ENCODE measurements at regions not wholly inside any gene's neighbourhood (a gene's known extent, or its start where the extent isn't known, plus 50 kb on each side); places are given as distances from the start of the nearest gene placed in this dataset.
"Not testable (repeated sequence)": the region's sequence is repeated elsewhere in the genome, so short reads cannot be mapped to it uniquely, and the experiment has no call there.

GRCh38 chr12:93079976-93080375, 150.9 kb upstream of the EEA1 start:
- DNase-seq (ENCODE audit: low read depth in 3 of 3) = no peak

DNA sequence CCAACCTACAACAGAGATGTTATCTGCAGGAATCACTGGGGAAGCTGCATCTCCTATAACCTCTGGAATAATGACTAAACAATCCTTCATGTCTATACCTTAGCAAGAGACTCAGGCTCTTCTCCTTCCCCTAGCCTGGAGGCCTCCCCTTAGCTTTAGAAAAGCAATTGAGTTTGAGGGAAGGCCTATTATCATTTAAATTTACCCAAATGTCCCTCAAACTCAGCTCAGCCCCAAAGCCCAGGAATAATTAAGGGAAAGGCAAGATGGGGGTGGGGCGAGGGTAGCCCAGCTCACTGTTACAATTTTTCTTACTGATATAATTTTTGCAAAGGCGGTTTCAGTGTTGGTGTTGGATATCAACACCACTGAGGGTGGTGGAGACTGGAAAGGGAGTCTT, 151.4 kb upstream of the EEA1 start:
- no peak for DNase-seq (ENCODE audit: low read depth in 3 of 3)

- no peak for DNase-seq (ENCODE audit: low read depth in 3 of 3)
Observed at GRCh38 chr12:93080994-93081809, 152.1 kb upstream of the EEA1 start.

- no peak for DNase-seq (ENCODE audit: low read depth in 3 of 3)
Observed at GRCh38 chr12:93081810-93082165, 152.7 kb upstream of the EEA1 start.

- DNase-seq (ENCODE audit: low read depth in 3 of 3) = no peak
Observed at GRCh38 chr12:93085383-93086287, 156.5 kb upstream of the EEA1 start.

GRCh38 chr12:93086288-93086727, 157.2 kb upstream of the EEA1 start:
- no peak for DNase-seq (ENCODE audit: low read depth in 3 of 3)

DNA sequence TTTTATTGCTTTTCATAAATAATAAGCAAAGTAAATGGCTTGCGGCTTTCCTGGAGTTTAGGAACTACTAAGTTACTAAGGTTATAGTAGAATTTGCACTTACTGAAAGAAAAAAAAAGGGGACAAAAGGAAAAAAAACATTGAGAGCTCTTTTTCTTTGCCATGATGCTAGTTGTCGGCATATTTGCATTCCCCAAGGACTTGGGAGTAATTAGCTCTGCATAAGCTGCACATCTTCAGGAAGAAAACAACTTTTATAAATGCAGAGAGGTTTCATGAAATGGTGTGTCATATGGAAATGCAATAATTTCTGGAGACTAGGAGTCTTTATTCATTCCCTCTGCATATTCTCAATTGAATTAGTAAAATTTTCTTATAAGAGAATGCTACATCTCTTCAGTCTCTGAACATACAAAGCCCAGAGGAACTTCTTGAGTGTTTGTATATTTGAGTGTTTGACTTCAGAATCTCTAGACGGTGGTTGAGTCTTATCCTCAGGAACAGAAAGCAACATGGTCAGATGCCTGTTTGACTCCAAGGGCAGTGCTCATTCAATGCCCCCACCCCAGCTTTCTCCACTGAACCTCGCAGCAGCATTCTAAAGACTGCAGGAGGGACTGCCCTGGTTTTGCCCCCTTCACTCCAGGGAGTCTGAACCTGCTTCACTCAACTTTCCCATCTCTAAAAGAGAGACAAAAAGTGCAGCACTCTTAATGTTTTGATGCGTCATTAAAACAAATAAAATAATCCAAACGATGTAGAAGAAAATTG, 158.9 kb upstream of the EEA1 start:
- DNase-seq (ENCODE audit: low read depth in 3 of 3) = no peak

- DNase-seq (ENCODE audit: low read depth in 3 of 3) = peak in 2 of 3 experiments; percentile 5 to 6
Observed at GRCh38 chr12:93089805-93090569, 160.9 kb upstream of the EEA1 start.

- DNase-seq (ENCODE audit: low read depth in 3 of 3) = no peak
Observed at GRCh38 chr12:93090731-93091172, 161.7 kb upstream of the EEA1 start.

DNA sequence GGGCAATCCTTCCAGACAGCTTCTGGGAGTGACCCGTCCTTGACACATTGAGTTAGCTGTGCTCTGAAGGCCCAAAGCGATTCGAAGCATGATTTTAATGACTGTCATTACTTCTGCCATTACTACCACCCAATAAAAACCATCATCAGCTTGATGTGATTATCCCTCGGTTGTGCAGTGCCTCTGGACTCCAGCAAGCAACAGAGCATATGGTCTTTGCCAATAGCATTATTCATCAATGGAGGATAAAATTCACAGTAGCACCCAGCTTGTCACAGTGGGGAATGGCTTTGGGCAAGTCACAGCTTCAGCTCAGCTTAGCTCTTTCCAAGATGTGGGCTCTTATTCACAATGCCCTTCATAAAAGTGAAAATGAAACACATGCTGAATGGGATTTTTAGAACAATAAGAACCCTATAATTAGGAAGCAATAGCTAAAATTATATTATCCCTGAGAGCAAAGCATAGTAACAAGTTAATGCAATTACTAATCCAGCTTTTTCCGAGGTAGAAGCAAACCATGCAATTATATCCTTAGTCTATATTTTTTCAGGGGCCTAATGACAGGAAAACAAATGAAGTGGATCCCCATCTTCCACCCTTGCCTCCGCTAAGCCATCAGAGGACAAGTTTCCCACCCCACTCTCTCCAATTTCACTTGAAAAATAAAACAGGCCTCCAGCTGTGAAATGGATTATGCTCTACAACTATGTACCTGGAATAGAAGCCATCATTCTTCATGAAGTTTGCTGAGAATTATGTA, 163.0 kb upstream of the EEA1 start:
- DNase-seq (ENCODE audit: low read depth in 3 of 3) = no peak

DNA sequence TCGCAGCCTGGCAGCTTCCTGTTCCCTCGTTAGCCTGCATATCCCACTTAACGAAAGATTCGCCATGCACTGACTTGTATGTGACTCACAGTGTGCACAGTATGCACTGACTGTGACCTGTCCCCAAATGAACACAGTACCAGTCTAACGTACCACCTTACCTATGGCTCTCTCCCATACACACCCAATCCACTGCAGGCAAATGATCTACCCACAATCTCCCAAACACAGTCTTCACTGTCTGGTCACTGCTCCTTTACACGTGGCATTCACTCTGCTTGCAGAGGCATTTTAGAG, 163.5 kb upstream of the EEA1 start:
- no peak for DNase-seq (ENCODE audit: low read depth in 3 of 3)

DNA sequence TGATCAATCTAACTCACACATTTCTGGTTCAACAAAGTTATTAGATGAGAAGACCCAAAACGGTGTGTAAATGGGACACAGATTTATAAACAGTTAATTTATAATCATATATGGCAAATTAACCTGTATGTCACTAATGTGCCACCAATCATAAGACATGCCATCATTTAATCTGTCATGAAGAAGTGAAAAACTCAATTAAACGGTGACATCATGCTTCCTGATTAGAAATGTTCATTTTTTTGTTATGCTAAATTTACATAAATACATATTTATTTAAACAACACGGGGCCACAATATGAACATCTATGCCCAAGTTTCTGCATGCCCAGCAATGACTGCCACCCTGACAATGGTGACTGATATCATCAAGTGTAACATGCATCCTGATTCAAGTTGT, 164.1 kb upstream of the EEA1 start:
- no peak for DNase-seq (ENCODE audit: low read depth in 3 of 3)

GRCh38 chr12:93094222-93094621, 165.1 kb upstream of the EEA1 start:
- DNase-seq (ENCODE audit: low read depth in 3 of 3) = not testable (repeated sequence)

- no peak for DNase-seq (ENCODE audit: low read depth in 3 of 3)
Observed at GRCh38 chr12:93094988-93095737, 166.1 kb upstream of the EEA1 start.

DNA sequence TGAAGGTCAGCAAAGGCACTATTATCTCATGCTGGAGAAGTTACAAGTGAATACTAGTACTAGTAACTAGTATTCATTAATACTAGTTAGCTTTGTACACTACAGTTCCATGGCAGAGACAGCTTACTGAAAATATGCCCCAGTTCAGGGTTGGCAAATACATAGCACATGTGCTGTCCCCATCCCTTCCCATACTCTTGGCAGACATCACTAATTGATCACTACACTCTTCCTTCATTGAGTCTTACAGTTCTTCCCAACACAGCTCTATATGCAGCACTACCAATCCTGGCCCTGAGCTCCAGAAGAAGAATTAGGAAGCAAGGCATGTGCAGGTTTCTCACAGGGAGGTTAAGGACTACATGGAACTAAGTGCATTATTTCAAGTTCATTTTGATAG, 168.3 kb upstream of the EEA1 start:
- no peak for DNase-seq (ENCODE audit: low read depth in 3 of 3)

- DNase-seq (ENCODE audit: low read depth in 3 of 3) = peak; percentile 47 to 63 (median 59)
Observed at GRCh38 chr12:93098077-93098476, 169.0 kb upstream of the EEA1 start.

GRCh38 chr12:93099792-93100191, 170.7 kb upstream of the EEA1 start:
- DNase-seq (ENCODE audit: low read depth in 3 of 3) = no peak

DNA sequence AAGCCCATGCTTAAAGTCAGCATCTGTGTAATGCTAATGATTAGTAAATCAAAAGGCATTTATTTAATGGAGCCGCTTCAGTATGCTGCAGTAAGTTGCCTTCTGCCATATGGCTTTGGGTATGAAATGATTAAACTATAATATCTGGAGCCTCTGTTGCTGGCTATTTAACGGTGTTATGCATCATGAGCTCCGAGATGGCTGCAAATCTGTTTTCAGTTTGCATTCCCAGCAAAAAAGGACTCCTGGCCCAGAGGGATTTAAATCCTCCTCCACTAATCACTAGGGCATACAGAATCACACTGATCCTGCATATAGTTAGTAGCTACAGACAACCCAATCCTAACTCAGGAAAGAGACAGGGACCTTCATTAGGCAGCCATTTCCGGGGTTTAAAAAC, 171.5 kb upstream of the EEA1 start:
- DNase-seq (ENCODE audit: low read depth in 3 of 3) = no peak

- DNase-seq (ENCODE audit: low read depth in 3 of 3) = no peak
Observed at GRCh38 chr12:93101367-93101766, 172.3 kb upstream of the EEA1 start.

DNA sequence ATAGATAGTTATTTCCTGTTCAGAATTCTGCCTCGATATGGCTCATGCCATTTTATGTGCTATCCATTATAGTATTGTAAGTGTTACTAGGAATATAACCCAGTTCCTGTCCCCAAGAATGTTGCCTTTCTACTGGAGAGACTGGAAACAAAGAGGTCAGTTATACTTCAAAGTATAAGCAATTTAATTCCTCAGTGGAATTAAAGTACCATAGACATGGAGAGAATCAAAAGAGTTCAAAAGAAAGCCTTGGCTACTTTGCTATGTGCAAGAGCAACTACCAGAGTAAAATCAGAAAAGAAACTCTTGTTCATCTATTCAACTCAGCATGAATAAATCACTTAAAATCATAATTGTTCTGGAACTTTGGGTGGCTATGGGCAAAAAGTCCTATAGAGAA, 173.2 kb upstream of the EEA1 start:
- DNase-seq (ENCODE audit: low read depth in 3 of 3) = no peak

Data from stimulated activated CD4-positive, alpha-beta T cell treated with anti-CD3 and anti-CD28 coated beads, TNF-alpha, amount 100 ng/mL, for 24 hours (primary cell).